Left renal pelvis (tissue), 4 donors: ENCODE measurements at regions not wholly inside any gene's neighbourhood (a gene's known extent, or its start where the extent isn't known, plus 50 kb on each side); places are given as distances from the start of the nearest gene placed in this dataset.
"Not testable (repeated sequence)": the region's sequence is repeated elsewhere in the genome, so short reads cannot be mapped to it uniquely, and the experiment has no call there.

ENCODE experiments used
- DNase-seq, 4 donors: peaks; one replicate each; pipeline ENCODE4 v3.0.0-alpha.2; 2013; ENCODE audit warnings: low read depth in 4 of 4, low spot score in 3 of 4

GRCh38 chr2:87500951-87501350, 246.9 kb upstream of the PLGLB2 start:
- not testable (repeated sequence) for DNase-seq

GRCh38 chr2:87502948-87503347, 244.9 kb upstream of the PLGLB2 start:
- DNase-seq = not testable (repeated sequence)

GRCh38 chr2:87505239-87505638, 242.6 kb upstream of the PLGLB2 start:
- not testable (repeated sequence) for DNase-seq

- DNase-seq = not testable (repeated sequence)
Observed at GRCh38 chr2:87505909-87506308, 242.0 kb upstream of the PLGLB2 start.

GRCh38 chr2:87507378-87508348, 240.2 kb upstream of the PLGLB2 start:
- not testable (repeated sequence) for DNase-seq

DNA sequence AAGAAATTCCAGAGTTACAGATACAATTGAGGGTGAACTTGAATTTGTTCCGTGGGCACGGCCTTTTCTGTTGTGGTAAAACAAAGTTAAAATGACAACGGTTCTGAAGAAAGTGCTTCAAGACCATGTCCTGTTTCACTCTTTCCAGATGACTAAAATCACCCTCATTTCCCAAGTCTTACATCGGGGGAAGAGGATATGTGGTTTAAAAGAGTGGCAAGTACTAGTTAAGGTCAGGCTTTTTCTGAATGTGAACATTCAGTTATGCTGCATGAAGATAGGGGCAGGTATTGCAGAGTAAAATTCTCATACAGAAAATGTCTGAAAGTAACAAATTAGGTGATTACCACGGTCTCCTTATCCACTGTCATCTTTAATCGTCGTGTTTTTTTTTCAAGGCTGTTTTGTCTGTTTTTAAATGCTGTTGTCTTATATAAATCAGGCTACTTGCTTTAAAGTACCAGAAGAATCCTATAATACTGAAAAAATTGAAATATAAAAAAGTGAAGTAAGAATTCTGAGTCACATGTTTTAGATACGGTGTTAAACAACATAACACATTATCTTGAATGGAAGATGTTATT, 236.6 kb upstream of the PLGLB2 start:
- DNase-seq = not testable (repeated sequence)

GRCh38 chr2:87512864-87513530, 234.9 kb upstream of the PLGLB2 start:
- not testable (repeated sequence) for DNase-seq

DNA sequence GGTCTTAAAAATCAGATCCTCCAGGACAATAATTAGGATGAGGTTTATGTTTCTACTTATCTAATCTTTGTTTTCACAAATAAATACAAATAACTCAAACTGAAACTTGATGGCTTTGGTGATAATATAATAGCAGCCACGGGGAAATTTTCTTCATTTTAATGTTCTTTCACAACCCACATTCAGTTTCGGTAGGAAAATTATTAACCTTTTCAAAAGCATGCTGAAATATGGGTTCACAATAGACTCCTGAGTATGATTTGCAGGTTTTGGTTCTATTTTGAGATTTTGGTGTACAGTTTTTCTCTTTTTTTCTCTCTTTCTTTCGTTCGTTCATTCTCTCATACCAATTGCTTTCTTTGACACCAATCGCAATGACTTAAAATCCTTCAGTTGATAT, 233.9 kb upstream of the PLGLB2 start:
- DNase-seq = not testable (repeated sequence)

DNA sequence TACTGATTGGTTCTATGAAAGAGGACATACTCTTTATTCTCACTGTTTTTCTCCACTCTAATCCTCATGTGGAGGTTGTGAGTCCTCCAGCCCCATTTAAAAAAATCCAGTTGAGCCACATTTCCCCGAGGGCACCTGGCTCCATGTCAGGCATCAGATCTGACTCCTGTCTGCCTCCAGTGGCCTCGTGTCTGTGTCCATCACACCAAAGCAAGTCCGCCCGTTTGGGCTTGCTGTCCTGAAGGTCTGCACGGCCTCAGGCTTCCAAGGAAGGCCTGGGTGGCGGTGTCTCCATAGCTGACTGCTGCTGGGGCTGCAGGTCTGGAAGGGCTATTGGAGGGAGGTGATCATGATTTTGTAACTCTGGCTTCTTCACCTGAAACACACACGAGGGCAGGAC, 233.4 kb upstream of the PLGLB2 start:
- not testable (repeated sequence) for DNase-seq

GRCh38 chr2:87515226-87515625, 232.7 kb upstream of the PLGLB2 start:
- DNase-seq = not testable (repeated sequence)

- DNase-seq = not testable (repeated sequence)
Observed at GRCh38 chr2:87515875-87516274, 232.0 kb upstream of the PLGLB2 start.

DNA sequence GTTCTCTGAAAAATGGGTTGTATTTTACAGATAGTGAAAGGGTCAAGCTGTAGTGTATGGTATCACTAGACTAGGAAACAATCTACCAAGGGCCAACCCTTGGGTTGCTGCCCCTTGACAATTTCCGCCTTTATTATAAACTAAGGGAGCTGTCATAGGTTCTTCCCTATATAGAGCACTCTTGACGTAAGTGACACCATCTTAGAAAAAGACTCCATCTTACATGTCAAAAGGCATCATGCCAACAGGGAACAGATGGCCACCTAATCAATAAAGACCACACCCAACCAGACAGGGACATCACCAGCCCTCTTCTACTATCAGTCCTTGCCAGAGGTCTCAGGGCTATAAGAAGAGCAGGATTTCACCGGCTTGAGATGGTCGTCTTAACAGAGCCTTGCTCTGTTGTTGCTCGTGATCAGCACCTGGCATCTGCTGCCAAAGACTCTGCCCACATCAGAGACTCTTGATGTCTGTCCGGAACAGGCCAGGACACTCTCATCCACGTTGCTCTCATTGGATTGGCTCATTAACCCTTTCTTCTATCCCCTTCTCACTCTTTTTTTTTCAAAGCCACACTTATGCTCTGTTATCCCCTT, 231.4 kb upstream of the PLGLB2 start:
- not testable (repeated sequence) for DNase-seq

- DNase-seq = not testable (repeated sequence)
Observed at GRCh38 chr2:87517438-87517837, 230.4 kb upstream of the PLGLB2 start.

DNA sequence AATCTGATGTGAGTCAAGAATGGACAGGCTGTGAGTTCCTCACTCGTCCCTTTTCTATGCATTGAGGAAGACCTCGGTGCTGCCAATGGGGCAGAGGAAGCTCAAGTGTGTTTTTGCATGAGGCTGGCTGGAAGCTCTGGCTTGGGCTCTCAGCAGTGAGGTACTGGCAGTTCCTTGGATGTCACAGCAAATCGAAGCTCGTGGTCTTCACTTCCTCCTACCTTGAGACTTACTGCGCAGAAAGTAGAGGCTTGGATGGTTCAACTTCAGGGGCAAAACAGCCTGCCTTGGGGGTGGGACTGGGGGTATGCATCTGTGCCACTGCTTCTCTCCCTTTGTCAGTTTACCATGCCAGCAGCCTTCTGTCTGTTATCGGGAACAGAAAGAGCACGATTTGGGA, 229.8 kb upstream of the PLGLB2 start:
- not testable (repeated sequence) for DNase-seq

DNA sequence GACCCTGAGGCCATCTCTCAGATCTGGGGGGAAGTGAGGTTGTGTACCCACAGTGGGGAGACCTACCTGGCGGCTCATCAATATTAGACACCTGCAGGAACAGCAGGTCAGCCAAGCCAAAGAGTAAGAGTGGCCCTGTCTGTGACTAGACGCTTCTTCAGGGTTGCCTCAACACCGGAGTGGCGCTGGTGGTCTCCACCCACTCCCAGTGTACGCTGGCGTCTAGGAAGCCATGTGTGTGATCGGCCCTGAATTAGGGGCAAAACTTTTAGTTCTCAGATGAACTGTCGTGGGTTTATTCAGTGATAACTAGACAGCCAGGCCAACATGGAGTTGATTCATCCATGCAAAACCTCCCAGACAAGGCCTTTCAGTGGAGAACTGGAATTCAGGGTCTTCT, 229.3 kb upstream of the PLGLB2 start:
- not testable (repeated sequence) for DNase-seq

GRCh38 chr2:87519158-87520011, 228.5 kb upstream of the PLGLB2 start:
- not testable (repeated sequence) for DNase-seq

DNA sequence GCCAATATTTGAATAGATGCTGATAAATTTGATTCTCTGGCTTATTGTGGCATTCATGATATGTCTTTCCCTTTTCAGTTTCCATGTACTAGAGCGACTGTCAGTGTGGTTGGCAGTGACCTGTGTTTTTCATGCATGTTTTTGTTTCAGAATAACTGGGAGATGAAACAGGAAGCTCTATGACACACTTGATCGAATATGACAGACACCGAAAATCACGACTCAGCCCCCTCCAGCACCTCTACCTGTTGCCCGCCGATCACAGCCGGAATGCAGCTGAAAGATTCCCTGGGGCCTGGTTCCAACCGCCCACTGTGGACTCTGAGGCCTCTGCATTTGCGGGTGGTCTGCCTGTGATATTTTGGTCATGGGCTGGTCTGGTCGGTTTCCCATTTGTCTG, 226.8 kb upstream of the PLGLB2 start:
- not testable (repeated sequence) for DNase-seq

DNA sequence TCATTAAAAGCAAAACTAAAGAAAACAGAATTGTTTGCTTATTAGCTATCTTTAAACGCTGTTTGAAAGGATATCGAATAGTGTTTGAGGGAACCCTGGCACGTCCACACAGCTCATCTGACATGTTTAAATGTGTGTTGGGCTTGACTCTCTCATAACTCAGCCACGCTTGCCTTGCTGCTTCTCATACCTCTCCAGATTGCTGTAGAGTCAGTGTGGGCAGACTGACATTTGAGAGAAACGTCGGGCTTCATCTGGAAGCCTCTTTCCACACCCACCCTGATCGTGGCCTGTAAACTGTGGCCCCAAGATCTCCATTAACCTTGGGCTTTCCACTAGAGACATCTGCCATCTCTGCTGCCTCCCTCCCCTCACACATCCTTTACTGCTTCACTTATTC, 226.4 kb upstream of the PLGLB2 start:
- not testable (repeated sequence) for DNase-seq

DNA sequence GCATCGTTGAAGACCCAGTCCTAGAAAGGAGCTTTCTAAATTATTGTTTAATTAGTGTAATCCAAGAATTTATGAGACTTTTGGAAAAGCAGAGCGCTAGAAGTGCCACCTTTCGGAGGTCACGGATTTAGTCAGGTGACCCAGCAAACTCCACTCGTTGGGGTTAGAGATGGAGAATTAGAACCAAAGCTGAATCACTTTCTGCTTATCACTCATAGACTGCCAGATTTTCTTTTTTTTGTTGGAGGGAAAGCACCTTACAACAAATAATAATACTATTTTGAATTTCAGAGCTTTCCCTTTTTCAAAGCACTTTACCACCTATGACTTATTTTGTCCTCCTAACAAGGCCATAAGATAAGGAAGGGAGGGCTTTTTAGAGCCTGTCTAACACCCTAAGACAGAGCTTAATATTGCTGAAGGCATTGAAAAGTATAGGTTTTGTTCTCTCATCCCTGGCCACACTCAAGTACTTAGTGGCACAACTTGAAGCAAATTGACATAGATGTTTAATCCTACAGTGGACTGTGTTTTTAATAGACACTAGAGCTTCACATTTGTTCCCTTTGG, 223.2 kb upstream of the PLGLB2 start:
- not testable (repeated sequence) for DNase-seq
